Activated naive CD4-positive, alpha-beta T cell treated with anti-CD3 and anti-CD28 coated beads for 36 hours (primary cell): ENCODE measurements at regions not wholly inside any gene's neighbourhood (a gene's known extent, or its start where the extent isn't known, plus 50 kb on each side); places are given as distances from the start of the nearest gene placed in this dataset.

Source experiments
- CTCF ChIA-PET: fragments of 350-600 bp; sonication (Branson Sonifier 250); formaldehyde crosslinking; loops from one replicate; lab custom pipeline; 2021; ENCODE audit warnings: antibody characterized with exemption; lab: Charles Lee
- DNase-seq: peaks from one replicate; pipeline ENCODE4 v3.0.0-alpha.2; 2020
- H3K27ac Mint-ChIP-seq: one replicate; pipeline ENCODE4 v1.8.0; 2021; ENCODE audit warnings: mild to moderate bottlenecking, mixed read lengths
- H3K27me3 Mint-ChIP-seq: one replicate; pipeline ENCODE4 v1.8.0; 2021; ENCODE audit warnings: low read depth, mixed read lengths
- H3K36me3 Mint-ChIP-seq: one replicate; pipeline ENCODE4 v1.8.0; 2021; ENCODE audit warnings: low read depth, mixed read lengths
- H3K4me1 Mint-ChIP-seq: one replicate; pipeline ENCODE4 v1.8.0; 2021; ENCODE audit warnings: low read depth, mixed read lengths
- H3K4me3 Mint-ChIP-seq: one replicate; pipeline ENCODE4 v1.8.0; 2021; ENCODE audit warnings: mild to moderate bottlenecking, moderate library complexity, mixed read lengths
- H3K9me3 Mint-ChIP-seq: one replicate; pipeline ENCODE4 v1.8.0; 2021; ENCODE audit warnings: mixed read lengths
- intact Hi-C: fragments of 100-400 bp; cut with micrococcal nuclease; formaldehyde crosslinking; loops from one replicate; pipeline ENCODE4 v1.15.1; 2023

- intact Hi-C loops: no loop called here
- CTCF ChIA-PET: no interaction called here
- Mint-ChIP-seq H3K9me3 (peaks cover 8% of the 10 kb centered on the region), H3K4me3 (no peak overlapping the region), H3K36me3 (peaks cover 1% of the 10 kb centered on the region), H3K27ac (no peak overlapping the region), H3K27me3 (no peaks in the 10 kb centered on the region), H3K4me1 (no peaks in the 10 kb centered on the region)
- no peak for DNase-seq
These were observed 1158.6 kb downstream of the CDH12 start for GRCh38 chr5:21694567-21694966.

GRCh38 chr5:21693591-21693990 lies 1159.6 kb downstream of the CDH12 start:
- intact Hi-C loops: no loop called here

GRCh38 chr5:21689587-21689986 lies 1163.6 kb downstream of the CDH12 start:
- Mint-ChIP-seq H3K27ac (no peak overlapping the region), H3K4me3 (no peak overlapping the region), H3K4me1 (no peaks in the 10 kb centered on the region), H3K36me3 (no peaks in the 10 kb centered on the region), H3K9me3 (peaks cover under 1% of the 10 kb centered on the region), H3K27me3 (no peaks in the 10 kb centered on the region)
- CTCF ChIA-PET: no interaction called here
- intact Hi-C loops: no loop called here
- no peak for DNase-seq

More at GRCh38 chr5:21693591-21693990, 1159.6 kb downstream of the CDH12 start:
- Mint-ChIP-seq H3K4me3 (no peak overlapping the region), H3K9me3 (peaks cover 6% of the 10 kb centered on the region), H3K4me1 (no peaks in the 10 kb centered on the region), H3K27me3 (no peaks in the 10 kb centered on the region), H3K36me3 (no peaks in the 10 kb centered on the region), H3K27ac (no peak overlapping the region)
- CTCF ChIA-PET: no interaction called here
- DNase-seq: no peak

- Mint-ChIP-seq H3K9me3 (no peaks in the 10 kb centered on the region), H3K4me1 (no peaks in the 10 kb centered on the region), H3K4me3 (no peak overlapping the region), H3K36me3 (no peaks in the 10 kb centered on the region), H3K27ac (no peak overlapping the region), H3K27me3 (no peaks in the 10 kb centered on the region)
- intact Hi-C loops: no loop called here
- no peak for DNase-seq
- CTCF ChIA-PET: no interaction called here
These were observed 1164.5 kb downstream of the CDH12 start for GRCh38 chr5:21688655-21689054.

GRCh38 chr5:21687621-21688020 lies 1165.5 kb downstream of the CDH12 start:
- Mint-ChIP-seq H3K36me3 (no peaks in the 10 kb centered on the region), H3K27me3 (no peaks in the 10 kb centered on the region), H3K4me3 (no peak overlapping the region), H3K27ac (no peak overlapping the region), H3K4me1 (no peaks in the 10 kb centered on the region), H3K9me3 (no peaks in the 10 kb centered on the region)
- CTCF ChIA-PET: interaction anchor here (0.5 kb wide), 1 partner anchor 17 kb away, joined by 4 read pairs; no protein-coding TSS in a partner anchor
- intact Hi-C loops: no loop called here
- DNase-seq: no peak

- intact Hi-C loops: no loop called here
- CTCF ChIA-PET: no interaction called here
- H3K27me3 Mint-ChIP-seq: no peaks in the 10 kb centered on the region
- H3K36me3 Mint-ChIP-seq: no peaks in the 10 kb centered on the region
- H3K27ac Mint-ChIP-seq: no peak overlapping the region
- no peak for DNase-seq
- no peaks in the 10 kb centered on the region for H3K9me3 Mint-ChIP-seq
- H3K4me1 Mint-ChIP-seq: no peaks in the 10 kb centered on the region
- no peak overlapping the region for H3K4me3 Mint-ChIP-seq
These were observed 1166.4 kb downstream of the CDH12 start for GRCh38 chr5:21686706-21687105.

GRCh38 chr5:21685522-21685921 lies 1167.6 kb downstream of the CDH12 start:
- no peaks in the 10 kb centered on the region for H3K36me3 Mint-ChIP-seq
- CTCF ChIA-PET: no interaction called here
- DNase-seq: no peak

GRCh38 chr5:21684992-21685391 lies 1168.2 kb downstream of the CDH12 start:
- no peaks in the 10 kb centered on the region for H3K9me3 Mint-ChIP-seq
- no peak overlapping the region for H3K27ac Mint-ChIP-seq
- DNase-seq: no peak
- H3K4me3 Mint-ChIP-seq: no peak overlapping the region
- intact Hi-C loops: no loop called here
- CTCF ChIA-PET: no interaction called here
- H3K36me3 Mint-ChIP-seq: no peaks in the 10 kb centered on the region
- H3K27me3 Mint-ChIP-seq: no peaks in the 10 kb centered on the region
- H3K4me1 Mint-ChIP-seq: no peaks in the 10 kb centered on the region

More at GRCh38 chr5:21685522-21685921, 1167.6 kb downstream of the CDH12 start:
- H3K27me3 Mint-ChIP-seq: no peaks in the 10 kb centered on the region
- H3K9me3 Mint-ChIP-seq: no peaks in the 10 kb centered on the region
- H3K27ac Mint-ChIP-seq: no peak overlapping the region
- H3K4me3 Mint-ChIP-seq: no peak overlapping the region
- H3K4me1 Mint-ChIP-seq: no peaks in the 10 kb centered on the region
- intact Hi-C loops: no loop called here

- no peak for DNase-seq
- H3K9me3 Mint-ChIP-seq: no peaks in the 10 kb centered on the region
- H3K4me3 Mint-ChIP-seq: no peak overlapping the region
- intact Hi-C loops: no loop called here
- CTCF ChIA-PET: no interaction called here
- H3K27me3 Mint-ChIP-seq: no peaks in the 10 kb centered on the region
- no peaks in the 10 kb centered on the region for H3K4me1 Mint-ChIP-seq
- no peaks in the 10 kb centered on the region for H3K36me3 Mint-ChIP-seq
- H3K27ac Mint-ChIP-seq: no peak overlapping the region
These were observed 1171.2 kb downstream of the CDH12 start for GRCh38 chr5:21681911-21682310.

- no peaks in the 10 kb centered on the region for H3K27me3 Mint-ChIP-seq
- no peaks in the 10 kb centered on the region for H3K4me1 Mint-ChIP-seq
- no peak for DNase-seq
- no peaks in the 10 kb centered on the region for H3K36me3 Mint-ChIP-seq
- H3K4me3 Mint-ChIP-seq: no peak overlapping the region
- CTCF ChIA-PET: no interaction called here
- H3K27ac Mint-ChIP-seq: no peak overlapping the region
- intact Hi-C loops: no loop called here
- H3K9me3 Mint-ChIP-seq: no peaks in the 10 kb centered on the region
These were observed 1172.5 kb downstream of the CDH12 start for GRCh38 chr5:21680641-21681040.

GRCh38 chr5:21680196-21680595 lies 1172.9 kb downstream of the CDH12 start:
- H3K27ac Mint-ChIP-seq: no peak overlapping the region
- no peak overlapping the region for H3K4me3 Mint-ChIP-seq
- DNase-seq: no peak
- no peaks in the 10 kb centered on the region for H3K36me3 Mint-ChIP-seq
- no peaks in the 10 kb centered on the region for H3K9me3 Mint-ChIP-seq
- intact Hi-C loops: no loop called here
- no peaks in the 10 kb centered on the region for H3K4me1 Mint-ChIP-seq
- no peaks in the 10 kb centered on the region for H3K27me3 Mint-ChIP-seq
- CTCF ChIA-PET: no interaction called here

- CTCF ChIA-PET: no interaction called here
- Mint-ChIP-seq H3K4me1 (no peaks in the 10 kb centered on the region), H3K27me3 (no peaks in the 10 kb centered on the region), H3K4me3 (no peak overlapping the region), H3K36me3 (no peaks in the 10 kb centered on the region), H3K9me3 (no peaks in the 10 kb centered on the region), H3K27ac (no peak overlapping the region)
- no peak for DNase-seq
- intact Hi-C loops: no loop called here
These were observed 1174.6 kb downstream of the CDH12 start for GRCh38 chr5:21678526-21678925.

GRCh38 chr5:21672911-21673310 lies 1180.2 kb downstream of the CDH12 start:
- intact Hi-C loops: no loop called here
- Mint-ChIP-seq H3K36me3 (no peaks in the 10 kb centered on the region), H3K27me3 (no peaks in the 10 kb centered on the region), H3K9me3 (no peaks in the 10 kb centered on the region), H3K27ac (no peak overlapping the region), H3K4me3 (no peak overlapping the region), H3K4me1 (no peaks in the 10 kb centered on the region)
- CTCF ChIA-PET: no interaction called here
- no peak for DNase-seq

GRCh38 chr5:21672360-21672759 lies 1180.8 kb downstream of the CDH12 start:
- Mint-ChIP-seq H3K4me1 (no peaks in the 10 kb centered on the region), H3K9me3 (no peaks in the 10 kb centered on the region)

More at GRCh38 chr5:21672360-21672759, 1180.8 kb downstream of the CDH12 start:
- DNase-seq: no peak
- Mint-ChIP-seq H3K4me3 (no peak overlapping the region), H3K36me3 (no peaks in the 10 kb centered on the region), H3K27ac (no peak overlapping the region), H3K27me3 (no peaks in the 10 kb centered on the region)
- intact Hi-C loops: no loop called here
- CTCF ChIA-PET: no interaction called here
